Gastrocnemius medialis (tissue), 4 donors: ENCODE measurements at regions not wholly inside any gene's neighbourhood (a gene's known extent, or its start where the extent isn't known, plus 50 kb on each side); places are given as distances from the start of the nearest gene placed in this dataset.

Experiments used
- ATAC-seq, 2 donors: fragments of 150-250 bp; one replicate each; pipeline ENCODE4 v1.9.1; 2016
- DNase-seq, 2 donors: peaks; one replicate each; pipeline ENCODE4 v3.0.0-alpha.2; 2019
- H3K27ac ChIP-seq, 4 donors: fragments of 200-600 bp; sonication (generic); 1 replicate in 1 of 4; 2 replicates in 3 of 4; pipeline ENCODE4 v1.5.1; 2016 to 2018; ENCODE audit warnings: mild to moderate bottlenecking in 2 of 4, moderate library complexity in 1 of 4
- H3K27me3 ChIP-seq, 3 donors: fragments of 200-600 bp; sonication (generic) in 2 of 3; 1 replicate in 1 of 3; 2 replicates in 2 of 3; pipeline versions ENCODE4 v1.5.1 to v1.6.0; 2016 to 2019; ENCODE audit warnings: mild to moderate bottlenecking in 1 of 3, moderate library complexity in 1 of 3
- H3K36me3 ChIP-seq, 2 donors: fragments of 200-600 bp; sonication (generic) in 1 of 2; one replicate each; pipeline ENCODE4 v1.5.1; 2017 to 2018
- H3K4me1 ChIP-seq, 2 donors: fragments of 200-600 bp; sonication (generic) in 1 of 2; one replicate each; pipeline ENCODE4 v1.5.1; 2016 to 2017; ENCODE audit warnings: mild to moderate bottlenecking in 2 of 2
- H3K4me3 ChIP-seq, 4 donors: fragments of 200-600 bp; sonication (generic) in 3 of 4; 1 replicate in 1 of 4; 2 replicates in 3 of 4; pipeline ENCODE4 v1.5.1; 2016 to 2019; ENCODE audit warnings: mild to moderate bottlenecking in 2 of 4
- H3K9me3 ChIP-seq, 3 donors: fragments of 200-600 bp; sonication (generic) in 2 of 3; 1 replicate in 1 of 3; 2 replicates in 2 of 3; pipeline ENCODE4 v1.5.1; 2016 to 2019
- CTCF ChIP-seq, 5 experiments: fragments of 450-650 bp in 3 of 5; fragments of 200-600 bp in 2 of 5; sonication (generic) in 2 of 5; IDR thresholded peaks in 4 of 5; conservative IDR thresholded peaks in 1 of 5; 1 replicate in 4 of 5; 2 replicates in 1 of 5; pipeline ENCODE4 v1.5.1; 2016 to 2019; ENCODE audit warnings: antibody characterized with exemption in 5 of 5, mild to moderate bottlenecking in 3 of 5, moderate library complexity in 3 of 5
- POLR2A ChIP-seq, 2 donors: fragments of 450-650 bp; IDR thresholded peaks; one replicate each; pipeline ENCODE4 v1.6.1; 2017; ENCODE audit warnings: antibody characterized with exemption in 2 of 2, mild to moderate bottlenecking in 2 of 2, moderate library complexity in 2 of 2
- in situ Hi-C, 4 donors: fragments of 200-750 bp; cut with MboI; loops; one replicate each; pipeline versions ENCODE4 v1.15.0 to v1.8.0; 2017; ENCODE audit warnings: low sequenced_read_pairs in 4 of 4
- intact Hi-C: fragments of 100-400 bp; cut with DNase I; formaldehyde crosslinking; loops from one replicate; pipeline ENCODE4 v1.15.1; 2023; ENCODE audit warnings: low total_unique reads

- peaks cover 83 to 98% of the 10 kb centered on the region in 2 donors for H3K4me1 ChIP-seq
- H3K27me3 ChIP-seq = no peaks in the 10 kb centered on the region
- peak overlapping the region; percentile 85 to 94 (median 92) for H3K27ac ChIP-seq
- no peaks in the 10 kb centered on the region for H3K9me3 ChIP-seq
- H3K4me3 ChIP-seq = peak overlapping the region in 1 of 4 donors; percentile 13
- intact Hi-C loops = no loop called here
- in situ Hi-C loops = no loop called here
- ATAC-seq = no peak
- no peak for TF ChIP-seq CTCF (IDR thresholded peaks at IDR 0.05 in 4 of 5, conservative IDR thresholded peaks at IDR 0.05 in 1 of 5)
- TF ChIP-seq POLR2A (IDR thresholded peaks at IDR 0.05) = no peak
- H3K36me3 ChIP-seq = no peaks in the 10 kb centered on the region
- DNase-seq = no peak
Observed at GRCh38 chr6:54057058-54057457, 54.2 kb upstream of the MLIP start.

- no peaks in the 10 kb centered on the region for H3K36me3 ChIP-seq
- DNase-seq = no peak
- no peak for ATAC-seq
Observed at GRCh38 chr6:54058236-54058635, 53.0 kb upstream of the MLIP start.

DNA sequence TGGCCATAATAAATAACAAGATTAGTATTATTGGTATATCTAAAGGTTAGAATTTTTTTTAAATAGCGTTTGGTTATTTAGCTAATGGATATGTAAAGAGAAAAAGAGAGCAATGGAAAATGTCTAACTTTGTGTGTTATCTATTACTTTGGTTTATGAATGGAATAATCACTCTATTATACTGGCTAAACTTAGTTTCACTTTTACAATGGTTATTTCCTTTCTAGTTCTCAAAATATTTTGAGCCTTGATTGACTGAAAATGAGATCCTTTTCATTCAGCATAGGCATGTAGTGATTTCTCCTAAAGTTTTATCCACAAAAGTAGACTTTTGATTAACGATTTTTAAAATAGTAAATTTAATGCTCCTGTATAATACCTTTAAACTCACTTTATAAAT lies 51.6 kb upstream of the MLIP start:
- DNase-seq = no peak
- TF ChIP-seq POLR2A (IDR thresholded peaks at IDR 0.05) (no peak), CTCF (IDR thresholded peaks at IDR 0.05 in 4 of 5, conservative IDR thresholded peaks at IDR 0.05 in 1 of 5) (no peak)
- Histone ChIP-seq H3K9me3 (no peaks in the 10 kb centered on the region), H3K27me3 (no peaks in the 10 kb centered on the region), H3K4me3 (peak overlapping the region; percentile 2 to 34 (median 12)), H3K4me1 (peaks cover 66 to 86% of the 10 kb centered on the region in 2 donors), H3K36me3 (no peaks in the 10 kb centered on the region), H3K27ac (peak overlapping the region; percentile 85 to 94 (median 92))
- ATAC-seq = no peak
- in situ Hi-C loops (no loop called here), intact Hi-C loops (no loop called here)

More at GRCh38 chr6:54058236-54058635, 53.0 kb upstream of the MLIP start:
- Histone ChIP-seq H3K27me3 (no peaks in the 10 kb centered on the region), H3K4me3 (no peak overlapping the region), H3K27ac (peak overlapping the region; percentile 85 to 94 (median 92)), H3K4me1 (peaks cover 73 to 97% of the 10 kb centered on the region in 2 donors), H3K9me3 (no peaks in the 10 kb centered on the region)
- TF ChIP-seq CTCF (IDR thresholded peaks at IDR 0.05 in 4 of 5, conservative IDR thresholded peaks at IDR 0.05 in 1 of 5) (no peak), POLR2A (IDR thresholded peaks at IDR 0.05) (no peak)
- intact Hi-C loops (no loop called here), in situ Hi-C loops (no loop called here)

- intact Hi-C loops (no loop called here), in situ Hi-C loops (no loop called here)
- peak overlapping the region in 3 of 4 donors; percentile 2 to 19 (median 14) for H3K4me3 ChIP-seq
- TF ChIP-seq CTCF (IDR thresholded peaks at IDR 0.05 in 4 of 5, conservative IDR thresholded peaks at IDR 0.05 in 1 of 5) = no peak
- TF ChIP-seq POLR2A (IDR thresholded peaks at IDR 0.05) = no peak
- peaks cover 61 to 80% of the 10 kb centered on the region in 2 donors for H3K4me1 ChIP-seq
- no peaks in the 10 kb centered on the region for H3K36me3 ChIP-seq
- H3K9me3 ChIP-seq = no peaks in the 10 kb centered on the region
- DNase-seq = no peak
- H3K27me3 ChIP-seq = no peaks in the 10 kb centered on the region
- H3K27ac ChIP-seq = peak overlapping the region; percentile 85 to 94 (median 92)
- peak in 1 of 2 donors; percentile 25 for ATAC-seq
Observed at GRCh38 chr6:54060286-54060685, 51.0 kb upstream of the MLIP start.
